Activated CD4-positive, alpha-beta T cell treated with anti-CD3 and anti-CD28 coated beads, Interleukin-2, amount 50 U/mL, for 16 hours (primary cell): ENCODE measurements at regions not wholly inside any gene's neighbourhood (a gene's known extent, or its start where the extent isn't known, plus 50 kb on each side); places are given as distances from the start of the nearest gene placed in this dataset.

Experiments
- DNase-seq: peaks from one replicate; pipeline ENCODE4 v3.0.0-alpha.2; 2020

- DNase-seq = no peak
These were observed 77.2 kb upstream of the ARHGEF7 start for GRCh38 chr13:111037927-111038326.

- DNase-seq = no peak
These were observed 78.4 kb upstream of the ARHGEF7 start for GRCh38 chr13:111036665-111037064.

GRCh38 chr13:111035861-111036260 is 79.2 kb upstream of the ARHGEF7 start:
- no peak for DNase-seq

GRCh38 chr13:111034811-111035210 is 80.3 kb upstream of the ARHGEF7 start:
- no peak for DNase-seq

GRCh38 chr13:111033172-111034130 is 81.7 kb upstream of the ARHGEF7 start:
- DNase-seq = no peak

GRCh38 chr13:111031531-111031961 is 83.6 kb upstream of the ARHGEF7 start:
- peak; percentile 75 for DNase-seq

GRCh38 chr13:111029957-111030609 is 85.0 kb upstream of the ARHGEF7 start:
- DNase-seq = no peak

GRCh38 chr13:111027458-111028439 is 87.4 kb upstream of the ARHGEF7 start:
- no peak for DNase-seq

GRCh38 chr13:111025310-111025709 is 89.8 kb upstream of the ARHGEF7 start:
- DNase-seq = no peak

GRCh38 chr13:111022886-111023285 is 92.2 kb upstream of the ARHGEF7 start:
- DNase-seq = no peak

GRCh38 chr13:111022241-111022640 is 92.9 kb upstream of the ARHGEF7 start:
- no peak for DNase-seq

GRCh38 chr13:111021270-111021669 is 93.8 kb upstream of the ARHGEF7 start:
- DNase-seq = no peak

- DNase-seq = no peak
These were observed 94.6 kb upstream of the ARHGEF7 start for GRCh38 chr13:111020546-111020945.

- no peak for DNase-seq
These were observed 95.1 kb upstream of the ARHGEF7 start for GRCh38 chr13:111020021-111020420.

- DNase-seq = no peak
These were observed 97.2 kb upstream of the ARHGEF7 start for GRCh38 chr13:111017755-111018459.

- no peak for DNase-seq
These were observed 98.3 kb upstream of the ANKRD10 start for GRCh38 chr13:111013196-111013595.

- DNase-seq = peak; percentile 32
These were observed 97.0 kb upstream of the ANKRD10 start for GRCh38 chr13:111011899-111012298.

GRCh38 chr13:111008351-111008750 is 93.5 kb upstream of the ANKRD10 start:
- DNase-seq = no peak

GRCh38 chr13:111007209-111007608 is 92.3 kb upstream of the ANKRD10 start:
- DNase-seq = no peak

- no peak for DNase-seq
These were observed 91.7 kb upstream of the ANKRD10 start for GRCh38 chr13:111006506-111007031.

- no peak for DNase-seq
These were observed 91.1 kb upstream of the ANKRD10 start for GRCh38 chr13:111005808-111006505.
